ENCODE measurements at regions not wholly inside any gene's neighbourhood (a gene's known extent, or its start where the extent isn't known, plus 50 kb on each side); places are given as distances from the start of the nearest gene placed in this dataset.

- H3K27me3 ChIP-seq (replicated peaks in 1 of 7) = no peaks in the 10 kb centered on the region
- no peak overlapping the region for H3K27ac ChIP-seq
- intact Hi-C loops (cut with DNase I; ENCODE audit: low total_unique reads) = no loop called here
- DNase-seq = no peak
- H3K9me3 ChIP-seq = no peaks in the 10 kb centered on the region
- H3K4me3 ChIP-seq = no peak overlapping the region
- no peaks in the 10 kb centered on the region for H3K4me1 ChIP-seq
- WGBS, 5 donors = 83 to 87% (median 86%) methylated on average over 8 of the region's 8 CpGs
- H3K36me3 ChIP-seq = no peaks in the 10 kb centered on the region
- TF ChIP-seq POLR2AphosphoS5 (IDR thresholded peaks at IDR 0.05) (no peak), POLR2A (IDR thresholded peaks at IDR 0.05) (no peak), CTCF (IDR thresholded peaks at IDR 0.05 in 8 of 11, conservative IDR thresholded peaks at IDR 0.05 in 3 of 11) (no peak)
Observed at GRCh38 chr4:181158971-181159370, 1084.2 kb upstream of the TENM3 start.

- H3K4me3 ChIP-seq = no peak overlapping the region
- WGBS, 5 donors = 46 to 60% (median 49%) methylated on average over 4 of the region's 4 CpGs
- no peaks in the 10 kb centered on the region for H3K36me3 ChIP-seq
- no peaks in the 10 kb centered on the region for H3K27me3 ChIP-seq (replicated peaks in 1 of 7)
- DNase-seq = no peak
- intact Hi-C loops (cut with DNase I; ENCODE audit: low total_unique reads) = no loop called here
- TF ChIP-seq POLR2A (IDR thresholded peaks at IDR 0.05) = no peak
- TF ChIP-seq POLR2AphosphoS5 (IDR thresholded peaks at IDR 0.05) = no peak
- TF ChIP-seq CTCF (IDR thresholded peaks at IDR 0.05 in 8 of 11, conservative IDR thresholded peaks at IDR 0.05 in 3 of 11) = no peak
- no peaks in the 10 kb centered on the region for H3K4me1 ChIP-seq
- H3K9me3 ChIP-seq = no peaks in the 10 kb centered on the region
- H3K27ac ChIP-seq = no peak overlapping the region
Observed at GRCh38 chr4:181161669-181162068, 1081.5 kb upstream of the TENM3 start.

GRCh38 chr4:181162266-181162665 lies 1080.9 kb upstream of the TENM3 start:
- intact Hi-C loops (cut with DNase I; ENCODE audit: low total_unique reads) = no loop called here
- no peaks in the 10 kb centered on the region for H3K27me3 ChIP-seq (replicated peaks in 1 of 7)
- 72 to 82% (median 78%) methylated on average over 2 of the region's 2 CpGs for WGBS, 5 donors
- no peak overlapping the region for H3K4me3 ChIP-seq
- TF ChIP-seq CTCF (IDR thresholded peaks at IDR 0.05 in 8 of 11, conservative IDR thresholded peaks at IDR 0.05 in 3 of 11) (no peak), POLR2A (IDR thresholded peaks at IDR 0.05) (no peak), POLR2AphosphoS5 (IDR thresholded peaks at IDR 0.05) (no peak)
- H3K36me3 ChIP-seq = no peaks in the 10 kb centered on the region
- no peaks in the 10 kb centered on the region for H3K9me3 ChIP-seq
- DNase-seq = no peak
- H3K4me1 ChIP-seq = no peaks in the 10 kb centered on the region
- no peak overlapping the region for H3K27ac ChIP-seq

- H3K4me3 ChIP-seq = no peak overlapping the region
- H3K9me3 ChIP-seq = no peaks in the 10 kb centered on the region
- H3K27me3 ChIP-seq (replicated peaks in 1 of 7) = no peaks in the 10 kb centered on the region
- H3K4me1 ChIP-seq = no peaks in the 10 kb centered on the region
- no peak overlapping the region for H3K27ac ChIP-seq
- TF ChIP-seq CTCF (IDR thresholded peaks at IDR 0.05 in 8 of 11, conservative IDR thresholded peaks at IDR 0.05 in 3 of 11) (no peak), POLR2A (IDR thresholded peaks at IDR 0.05) (no peak), POLR2AphosphoS5 (IDR thresholded peaks at IDR 0.05) (no peak)
- no peak for DNase-seq
- no peaks in the 10 kb centered on the region for H3K36me3 ChIP-seq
- WGBS, 5 donors = 78 to 88% (median 78%) methylated on average over 6 of the region's 6 CpGs
- intact Hi-C loops (cut with DNase I; ENCODE audit: low total_unique reads) = no loop called here
Observed at GRCh38 chr4:181162676-181163075, 1080.5 kb upstream of the TENM3 start.
